ENCODE measurements at regions not wholly inside any gene's neighbourhood (a gene's known extent, or its start where the extent isn't known, plus 50 kb on each side); places are given as distances from the start of the nearest gene placed in this dataset.

- TF ChIP-seq ZBTB33 (IDR thresholded peaks at IDR 0.05; ENCODE audit: extremely low read depth, insufficient replicate concordance, low read length) = no peak
- TF ChIP-seq YY1 (IDR thresholded peaks at IDR 0.05; ENCODE audit: extremely low read depth, insufficient replicate concordance, low read depth, low read length) = no peak
These were observed 437.2 kb downstream of the SI start (continued) for GRCh38 chr3:164641071-164641470.

GRCh38 chr3:164640591-164640990, 437.7 kb downstream of the SI start:
- no peak overlapping the region for H3K9ac ChIP-seq (ENCODE audit: low read length)

More at GRCh38 chr3:164640591-164640990, 437.7 kb downstream of the SI start:
- intact Hi-C loops (cut with micrococcal nuclease) = no loop called here
- Histone ChIP-seq H3K27me3 (ENCODE audit: insufficient read depth, low read length) (no peaks in the 10 kb centered on the region), H3K4me3 (replicated peaks in 1 of 2; ENCODE audit: low read depth in 1 of 2, low read length in 2 of 2) (no peak overlapping the region), H3K9me3 (ENCODE audit: control insufficient read depth in 1 of 2, insufficient read depth in 1 of 2, low read depth in 1 of 2, low read length in 2 of 2) (no peaks in the 10 kb centered on the region), H3K36me3 (ENCODE audit: control insufficient read depth in 1 of 2, insufficient read depth in 2 of 2, low read length in 2 of 2) (no peaks in the 10 kb centered on the region), H3K4me2 (ENCODE audit: low read length) (no peak overlapping the region), H3K9me2 (ENCODE audit: insufficient read depth) (no peaks in the 10 kb centered on the region), H3K4me1 (ENCODE audit: control insufficient read depth in 1 of 2, insufficient read depth in 2 of 2, low read length in 2 of 2) (no peaks in the 10 kb centered on the region), H3K79me2 (ENCODE audit: insufficient read depth, low read length) (no peaks in the 10 kb centered on the region), H2AFZ (ENCODE audit: low read depth, low read length, poor library complexity, severe bottlenecking) (no peak overlapping the region), H3K27ac (ENCODE audit: low read depth, low read length) (no peak overlapping the region), H4K20me1 (ENCODE audit: insufficient read depth) (no peaks in the 10 kb centered on the region)
- TF ChIP-seq CTCF (IDR thresholded peaks at IDR 0.05 in 2 of 3, conservative IDR thresholded peaks at IDR 0.05 in 1 of 3; ENCODE audit: borderline replicate concordance in 1 of 3, insufficient read depth in 1 of 3, low read depth in 2 of 3, low read length in 2 of 3) (no peak), SP1 (IDR thresholded peaks at IDR 0.05; ENCODE audit: low read depth) (no peak), RAD21 (IDR thresholded peaks at IDR 0.05; ENCODE audit: low read depth) (no peak), SIN3A (IDR thresholded peaks at IDR 0.05; ENCODE audit: low read depth) (no peak), ZBTB33 (IDR thresholded peaks at IDR 0.05; ENCODE audit: extremely low read depth, insufficient replicate concordance, low read length) (no peak), FOSL1 (IDR thresholded peaks at IDR 0.05; ENCODE audit: low read depth) (no peak), ATF3 (IDR thresholded peaks at IDR 0.05) (no peak), ZFX (IDR thresholded peaks at IDR 0.05) (no peak), CBX3 (IDR thresholded peaks at IDR 0.05; ENCODE audit: low read depth) (no peak), POLR2A (IDR thresholded peaks at IDR 0.05; ENCODE audit: borderline replicate concordance, extremely low read depth, insufficient read depth, insufficient read length) (no peak), ELF1 (IDR thresholded peaks at IDR 0.05; ENCODE audit: borderline replicate concordance, low read depth) (no peak), EZH2phosphoT487 (IDR thresholded peaks at IDR 0.05; ENCODE audit: borderline replicate concordance) (no peak), CEBPB (IDR thresholded peaks at IDR 0.05; ENCODE audit: low read depth) (no peak), JUND (IDR thresholded peaks at IDR 0.05) (no peak)
- TF ChIP-seq, protein P1, sequence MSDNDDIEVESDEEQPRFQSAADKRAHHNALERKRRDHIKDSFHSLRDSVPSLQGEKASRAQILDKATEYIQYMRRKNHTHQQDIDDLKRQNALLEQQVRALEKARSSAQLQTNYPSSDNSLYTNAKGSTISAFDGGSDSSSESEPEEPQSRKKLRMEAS (IDR thresholded peaks at IDR 0.05) = no peak
- ATAC-seq (no peak), DNase-seq (ENCODE audit: low read depth, low spot score) (no peak)
- ChIA-PET POLR2A (no interaction called here), CTCF (no interaction called here), RAD21 (ENCODE audit: low non-redundant PET in 1 of 2, low total read pairs in 2 of 2, uncharacterized antibody in 2 of 2, unreplicated experiment in 2 of 2) (no interaction called here)
- no TSS peak for BruUV-seq (replicated peaks)

Data from HCT116 (cell line).